Breast epithelium (tissue), 4 donors: ENCODE measurements at regions not wholly inside any gene's neighbourhood (a gene's known extent, or its start where the extent isn't known, plus 50 kb on each side); places are given as distances from the start of the nearest gene placed in this dataset.

Experiments
- DNase-seq, 2 donors: peaks; one replicate each; pipeline ENCODE4 v3.0.0-alpha.2; 2019; ENCODE audit warnings: low spot score in 2 of 2
- H3K27ac ChIP-seq, 2 donors: fragments of 200-600 bp; sonication (generic) in 1 of 2; one replicate each; pipeline ENCODE4 v1.5.1; 2016 to 2019; ENCODE audit warnings: mild to moderate bottlenecking in 1 of 2
- H3K27me3 ChIP-seq, 2 donors: fragments of 200-600 bp; sonication (generic) in 1 of 2; one replicate each; pipeline versions ENCODE4 v1.5.1 to v1.6.0; 2017 to 2019; ENCODE audit warnings: control low read depth in 1 of 2, mild to moderate bottlenecking in 1 of 2
- H3K36me3 ChIP-seq: fragments of 200-600 bp; one replicate; pipeline ENCODE4 v1.5.1; 2019
- H3K4me1 ChIP-seq, 2 donors: fragments of 200-600 bp; sonication (generic); one replicate each; pipeline ENCODE4 v1.5.1; 2016 to 2019; ENCODE audit warnings: control low read depth in 1 of 2
- H3K4me3 ChIP-seq, 3 donors: fragments of 200-600 bp; sonication (generic); 1 replicate in 2 of 3; 2 replicates in 1 of 3; pipeline ENCODE4 v1.5.1; 2016 to 2019; ENCODE audit warnings: mild to moderate bottlenecking in 3 of 3, moderate library complexity in 2 of 3
- H3K9me3 ChIP-seq, 2 donors: fragments of 200-600 bp; sonication (generic) in 1 of 2; one replicate each; pipeline ENCODE4 v1.5.1; 2016 to 2019; ENCODE audit warnings: control low read depth in 1 of 2
- CTCF ChIP-seq, 3 donors: fragments of 450-650 bp; IDR thresholded peaks; one replicate each; pipeline ENCODE4 v1.5.1; 2016 to 2017; ENCODE audit warnings: antibody characterized with exemption in 3 of 3, mild to moderate bottlenecking in 3 of 3, moderate library complexity in 3 of 3
- POLR2A ChIP-seq: fragments of 450-650 bp; IDR thresholded peaks from one replicate; pipeline ENCODE4 v1.6.1; 2016; ENCODE audit warnings: antibody characterized with exemption, mild to moderate bottlenecking, moderate library complexity
- POLR2AphosphoS5 ChIP-seq, 3 donors: sonication (generic); formaldehyde crosslinking; IDR thresholded peaks; one replicate each; pipeline ENCODE4 v1.6.1; 2017; ENCODE audit warnings: antibody characterized with exemption in 3 of 3
- intact Hi-C: fragments of 100-400 bp; cut with DNase I; formaldehyde crosslinking; loops from one replicate; pipeline ENCODE4 v1.15.1; 2023; ENCODE audit warnings: low total_unique reads

GRCh38 chr6:9978480-9978879, 436.4 kb downstream of the TFAP2A start:
- no peaks in the 10 kb centered on the region for H3K27me3 ChIP-seq
- H3K4me1 ChIP-seq: no peaks in the 10 kb centered on the region
- intact Hi-C loops: loop anchor here (2.0 kb wide), 1 partner anchor 60 kb away; no protein-coding TSS in a partner anchor
- TF ChIP-seq POLR2A (no peak), CTCF (IDR thresholded peaks at IDR 0.05) (no peak), POLR2AphosphoS5 (IDR thresholded peaks at IDR 0.05) (no peak)
- no peaks in the 10 kb centered on the region for H3K9me3 ChIP-seq
- no peak overlapping the region for H3K27ac ChIP-seq
- no peaks in the 10 kb centered on the region for H3K36me3 ChIP-seq
- DNase-seq: no peak
- no peak overlapping the region for H3K4me3 ChIP-seq

- Histone ChIP-seq H3K27me3 (no peaks in the 10 kb centered on the region), H3K4me1 (no peaks in the 10 kb centered on the region), H3K36me3 (no peaks in the 10 kb centered on the region), H3K9me3 (no peaks in the 10 kb centered on the region), H3K4me3 (no peak overlapping the region), H3K27ac (no peak overlapping the region)
- DNase-seq: no peak
- intact Hi-C loops: no loop called here
- TF ChIP-seq POLR2A (no peak), CTCF (IDR thresholded peaks at IDR 0.05) (no peak), POLR2AphosphoS5 (IDR thresholded peaks at IDR 0.05) (no peak)
Observed at GRCh38 chr6:9977411-9977810, 437.5 kb downstream of the TFAP2A start.

- TF ChIP-seq CTCF (IDR thresholded peaks at IDR 0.05): no peak
- TF ChIP-seq POLR2AphosphoS5 (IDR thresholded peaks at IDR 0.05): no peak
- TF ChIP-seq POLR2A: no peak
- no peak for DNase-seq
- no peak overlapping the region for H3K27ac ChIP-seq
- no peaks in the 10 kb centered on the region for H3K27me3 ChIP-seq
- no peaks in the 10 kb centered on the region for H3K36me3 ChIP-seq
- no peak overlapping the region for H3K4me3 ChIP-seq
- intact Hi-C loops: loop anchor here (5.0 kb wide), 1 partner anchor 76 kb away; no protein-coding TSS in a partner anchor
- H3K4me1 ChIP-seq: no peaks in the 10 kb centered on the region
- H3K9me3 ChIP-seq: no peaks in the 10 kb centered on the region
Observed at GRCh38 chr6:9961646-9962045, 453.2 kb downstream of the TFAP2A start.

- Histone ChIP-seq H3K27ac (no peak overlapping the region), H3K27me3 (no peaks in the 10 kb centered on the region), H3K4me3 (no peak overlapping the region), H3K9me3 (no peaks in the 10 kb centered on the region), H3K4me1 (no peaks in the 10 kb centered on the region), H3K36me3 (no peaks in the 10 kb centered on the region)
- no peak for DNase-seq
- intact Hi-C loops: no loop called here
- no peak for TF ChIP-seq CTCF (IDR thresholded peaks at IDR 0.05)
- no peak for TF ChIP-seq POLR2AphosphoS5 (IDR thresholded peaks at IDR 0.05)
- TF ChIP-seq POLR2A: no peak
Observed at GRCh38 chr6:9957215-9957759, 457.6 kb downstream of the TFAP2A start.

- intact Hi-C loops: no loop called here
- Histone ChIP-seq H3K27me3 (no peaks in the 10 kb centered on the region), H3K9me3 (no peaks in the 10 kb centered on the region), H3K27ac (no peak overlapping the region), H3K4me1 (no peaks in the 10 kb centered on the region), H3K36me3 (no peaks in the 10 kb centered on the region), H3K4me3 (no peak overlapping the region)
- TF ChIP-seq POLR2A (no peak), CTCF (IDR thresholded peaks at IDR 0.05) (no peak), POLR2AphosphoS5 (IDR thresholded peaks at IDR 0.05) (no peak)
- no peak for DNase-seq
Observed at GRCh38 chr6:9948678-9949077, 466.2 kb downstream of the TFAP2A start.
